ENCODE measurements at regions not wholly inside any gene's neighbourhood (a gene's known extent, or its start where the extent isn't known, plus 50 kb on each side); places are given as distances from the start of the nearest gene placed in this dataset.

DNA sequence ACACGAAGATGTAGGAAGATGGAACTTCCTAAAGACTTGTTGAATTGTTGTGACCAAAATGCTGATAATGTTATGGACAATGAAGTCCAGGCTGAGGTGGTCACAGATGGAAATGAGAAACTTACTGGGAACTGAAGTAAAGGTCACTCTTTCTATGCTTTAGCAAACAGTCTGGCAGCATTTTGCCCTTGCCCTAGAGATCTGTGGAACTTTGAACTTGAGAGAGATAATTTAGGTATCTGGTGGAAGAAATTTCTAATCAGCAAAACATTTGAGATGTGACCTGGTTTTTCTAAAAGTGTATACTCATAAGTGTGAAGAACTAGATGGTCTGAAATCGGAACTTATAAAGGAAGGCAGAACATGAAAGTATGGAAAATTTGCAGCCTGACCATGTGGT is 1785.9 kb downstream of the PCDH7 start:
- no peak for DNase-seq

- DNase-seq: no peak
Observed at GRCh38 chr4:32519060-32519459, 1798.9 kb downstream of the PCDH7 start.

DNA sequence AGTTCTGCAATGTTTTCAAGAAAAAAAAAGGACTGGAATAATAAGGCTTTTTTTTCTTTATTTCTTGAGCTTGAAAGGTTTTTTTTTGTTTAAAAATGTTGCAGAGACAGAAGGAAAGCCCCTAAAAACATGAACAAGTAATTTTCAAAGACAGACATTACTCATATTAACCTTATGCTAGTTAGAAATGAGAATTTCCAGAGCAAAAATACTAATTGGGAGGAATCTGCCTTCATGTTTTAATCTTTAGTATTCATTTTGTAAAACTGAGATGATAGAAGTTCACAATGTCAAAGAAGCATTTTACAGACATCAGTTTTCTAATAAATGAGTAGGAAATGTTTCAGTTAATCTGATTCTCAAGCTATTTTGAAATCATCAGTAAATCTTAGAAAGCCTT is 1805.3 kb downstream of the PCDH7 start:
- DNase-seq: no peak

DNA sequence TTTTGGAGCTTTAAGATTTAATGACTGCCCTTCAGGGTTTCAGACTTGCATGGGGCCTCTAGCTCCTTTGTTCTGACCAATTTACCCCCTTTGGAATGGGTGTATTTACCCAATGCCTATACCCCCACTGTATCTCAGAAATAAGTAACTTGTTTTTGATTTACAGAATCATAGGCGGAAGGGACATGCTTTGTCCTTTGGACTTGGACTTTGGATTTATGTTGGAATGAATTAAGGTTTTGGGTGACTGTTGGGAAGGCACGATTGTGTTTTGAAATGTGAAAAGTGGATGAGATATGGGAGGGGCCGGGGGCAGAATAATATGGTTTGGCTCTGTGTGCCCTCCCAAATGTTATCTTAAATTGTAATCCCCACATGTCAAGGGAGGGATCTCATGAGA is 1824.7 kb downstream of the PCDH7 start:
- no peak for DNase-seq

GRCh38 chr4:32551943-32552342 is 1831.8 kb downstream of the PCDH7 start:
- DNase-seq: no peak

DNA sequence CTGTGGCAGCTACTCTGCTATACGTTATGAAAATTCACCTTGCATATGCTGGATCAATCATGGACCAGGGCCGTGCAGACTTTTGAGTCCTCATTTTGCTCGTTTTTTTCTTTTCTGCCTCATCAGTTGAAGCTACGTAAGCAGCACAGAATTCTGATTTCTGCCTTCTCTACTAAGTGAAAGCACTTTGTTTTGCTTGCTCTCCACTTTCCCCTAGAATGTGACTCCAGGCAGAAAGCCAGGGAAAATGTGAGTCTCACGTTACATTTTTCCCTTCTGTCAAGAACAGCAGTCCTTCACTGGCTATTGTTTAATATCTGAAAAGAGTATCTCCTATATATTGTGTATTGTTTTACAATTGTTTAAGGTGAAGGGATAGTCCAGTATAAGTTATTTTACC is 1840.1 kb downstream of the PCDH7 start:
- peak; percentile 39 for DNase-seq

DNA sequence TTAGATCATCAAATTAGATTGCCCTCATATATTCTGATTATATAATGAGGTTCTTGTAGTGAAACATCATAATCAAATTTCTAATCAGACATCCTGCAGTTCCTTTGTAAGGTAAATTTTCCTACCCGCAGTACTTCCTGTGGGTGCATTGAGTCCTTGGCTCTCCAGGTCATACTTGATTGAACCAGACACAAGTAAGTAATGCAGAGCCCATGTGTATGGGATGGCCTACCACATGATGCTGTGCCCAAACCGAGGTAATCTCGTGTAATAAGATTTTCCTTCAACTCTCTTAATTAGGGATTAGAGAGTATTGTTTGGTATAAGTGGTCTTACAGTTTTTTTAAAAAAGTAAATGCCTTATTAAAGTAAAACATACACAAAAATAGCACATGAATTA is 1841.8 kb downstream of the PCDH7 start:
- DNase-seq: no peak

GRCh38 chr4:32564626-32565025 is 1844.5 kb downstream of the PCDH7 start:
- no peak for DNase-seq

GRCh38 chr4:32569861-32570260 is 1849.7 kb downstream of the PCDH7 start:
- DNase-seq: no peak

DNA sequence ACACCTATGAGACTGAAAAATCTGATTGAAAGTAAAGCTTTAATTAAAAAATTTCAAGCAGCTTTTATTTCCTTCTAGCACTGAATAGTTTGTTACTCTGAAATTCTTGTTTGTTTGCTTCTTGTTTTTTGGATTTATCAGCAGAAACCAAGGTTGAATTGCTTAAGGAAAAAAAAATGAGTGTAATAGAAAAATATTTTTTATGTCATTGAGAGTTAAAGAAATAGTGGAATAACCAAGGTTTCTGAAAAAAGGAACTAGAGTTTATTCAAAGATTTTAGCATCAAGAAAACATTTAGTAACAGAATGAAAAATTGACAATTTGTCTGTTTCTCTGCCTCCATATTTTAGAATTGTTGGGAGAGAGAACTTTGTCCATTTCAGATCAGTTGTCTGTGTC is 1852.2 kb downstream of the PCDH7 start:
- no peak for DNase-seq

GRCh38 chr4:32574803-32575202 is 1854.6 kb downstream of the PCDH7 start:
- DNase-seq: no peak

GRCh38 chr4:32589097-32589496 is 1868.9 kb downstream of the PCDH7 start:
- DNase-seq: no peak

- no peak for DNase-seq
Observed at GRCh38 chr4:32589853-32590252, 1869.7 kb downstream of the PCDH7 start.

GRCh38 chr4:32597354-32597753 is 1877.2 kb downstream of the PCDH7 start:
- DNase-seq: no peak

DNA sequence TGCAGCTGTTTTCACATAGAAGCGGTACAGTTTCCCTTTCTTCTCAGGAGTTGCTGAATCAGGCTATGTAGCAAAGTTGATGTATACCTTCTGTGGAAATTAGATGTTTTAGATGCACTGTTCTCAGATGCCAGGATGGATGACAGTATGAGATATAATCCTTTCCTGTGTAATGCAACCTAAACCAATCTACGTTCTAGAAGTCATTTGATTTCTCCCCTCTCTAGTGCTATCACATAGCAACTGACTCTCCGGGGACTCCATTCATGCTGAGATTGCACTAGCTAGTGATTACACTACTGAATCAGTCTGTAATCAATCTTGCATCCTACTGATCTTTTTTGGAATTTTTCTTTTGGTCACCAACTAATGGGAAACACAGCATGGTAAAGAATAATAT is 1881.7 kb downstream of the PCDH7 start:
- DNase-seq: no peak

GRCh38 chr4:32607978-32608377 is 1887.8 kb downstream of the PCDH7 start:
- DNase-seq: no peak

- DNase-seq: no peak
Observed at GRCh38 chr4:32624943-32625603, 1904.9 kb downstream of the PCDH7 start.

GRCh38 chr4:32625687-32626337 is 1905.6 kb downstream of the PCDH7 start:
- DNase-seq: no peak

- DNase-seq: no peak
Observed at GRCh38 chr4:32631831-32632230, 1911.7 kb downstream of the PCDH7 start.

DNA sequence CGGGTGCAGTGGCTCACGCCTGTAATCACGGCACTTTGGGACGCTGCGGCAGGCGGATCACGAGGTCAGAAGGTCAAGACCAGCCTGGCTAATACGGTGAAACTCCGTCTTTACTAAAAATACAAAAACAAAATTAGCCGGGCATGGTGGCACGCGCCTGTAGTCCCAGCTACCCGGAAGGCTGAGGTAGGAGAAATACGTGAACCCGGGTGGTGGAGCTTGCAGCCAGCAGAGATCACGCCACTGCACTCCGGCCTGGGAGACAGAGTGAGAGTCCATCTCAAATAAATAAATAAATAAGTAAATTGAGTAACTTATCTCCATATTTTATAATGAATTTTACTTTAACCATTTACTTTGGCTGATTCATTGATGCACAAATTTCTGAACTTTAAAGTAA is 1913.3 kb downstream of the PCDH7 start:
- DNase-seq: no peak

- no peak for DNase-seq
Observed at GRCh38 chr4:32645653-32646052, 1925.5 kb downstream of the PCDH7 start.

DNA sequence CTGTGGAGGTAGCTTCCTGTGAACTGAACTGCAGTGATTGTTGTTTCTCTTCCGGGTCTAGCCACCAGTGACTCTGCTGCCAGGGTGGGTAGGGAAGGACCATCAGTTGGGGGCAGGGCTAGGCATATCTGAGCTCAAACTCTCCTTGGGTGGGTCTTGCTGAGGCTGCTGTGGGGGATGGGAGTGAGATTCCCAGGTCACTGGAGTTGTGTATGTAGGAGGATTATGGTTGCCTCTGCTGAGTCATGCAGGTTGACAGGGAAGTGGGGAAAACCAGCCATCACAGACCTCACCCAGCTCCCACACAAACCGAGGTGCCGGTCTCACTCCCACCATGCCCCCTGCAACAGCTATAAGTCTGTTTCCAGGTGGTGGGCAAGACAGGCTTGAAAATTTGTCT is 1937.8 kb downstream of the PCDH7 start:
- DNase-seq: no peak

DNA sequence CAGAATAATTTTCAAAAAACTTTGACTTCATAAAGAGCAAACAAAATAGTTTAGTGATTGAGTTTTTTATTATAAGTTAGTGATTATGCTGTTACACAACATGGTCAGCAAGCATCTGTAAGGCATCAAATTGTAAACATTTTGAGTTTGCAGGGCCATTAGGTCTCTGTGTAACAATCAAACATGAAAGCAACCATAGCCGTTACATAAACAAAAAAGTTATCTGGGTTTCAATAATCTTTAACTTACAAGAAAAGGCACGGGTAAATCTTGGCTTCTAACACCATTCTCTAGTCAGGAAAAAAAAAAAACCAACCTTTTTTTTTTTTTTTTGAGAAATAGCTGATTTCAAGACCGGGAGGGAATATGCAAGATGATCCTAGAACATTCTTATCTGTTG is 1941.1 kb downstream of the PCDH7 start:
- no peak for DNase-seq

DNA sequence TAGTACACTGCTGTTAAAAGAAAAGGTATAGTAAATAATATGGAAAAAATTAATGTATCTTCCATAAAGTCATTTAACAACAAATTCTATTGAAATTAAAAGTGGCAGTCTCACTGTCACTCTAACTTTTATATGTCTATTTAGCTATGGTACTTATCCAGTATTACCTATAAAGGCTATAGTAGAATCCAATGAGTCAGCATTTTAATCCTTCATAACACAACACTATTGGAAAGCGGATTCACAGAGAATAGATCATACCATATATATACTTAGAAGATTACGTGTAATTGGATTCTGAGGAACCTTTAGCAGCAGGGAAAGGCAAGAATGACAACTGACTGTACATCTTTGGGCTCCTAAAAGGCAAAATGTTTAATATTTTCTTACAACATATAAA is 1942.6 kb downstream of the PCDH7 start:
- no peak for DNase-seq

- no peak for DNase-seq
Observed at GRCh38 chr4:32672359-32672758, 1952.2 kb downstream of the PCDH7 start.
